ENCODE measurements at regions not wholly inside any gene's neighbourhood (a gene's known extent, or its start where the extent isn't known, plus 50 kb on each side); places are given as distances from the start of the nearest gene placed in this dataset.

DNA sequence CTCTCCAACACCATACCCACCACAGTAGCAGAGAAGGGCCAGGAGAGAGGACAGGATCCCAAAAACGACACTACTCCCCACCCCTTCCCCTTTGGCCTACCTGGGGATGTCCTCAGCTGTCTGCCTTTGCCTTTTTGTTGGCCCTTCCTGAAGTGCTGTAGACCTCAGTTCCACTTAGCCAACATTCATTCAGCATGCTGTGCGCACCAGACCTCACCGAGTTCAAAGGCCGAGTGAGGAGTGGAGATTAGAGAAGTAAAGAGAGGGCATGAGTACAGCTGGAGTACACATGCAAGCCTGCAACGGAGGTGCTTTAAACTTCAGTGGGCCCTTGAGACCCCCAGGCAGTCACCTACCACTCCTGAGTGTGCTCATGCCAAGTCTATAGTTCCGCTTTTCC, 99.0 kb downstream of the TEX26 start:
- intact Hi-C loops (cut with DNase I, micrococcal nuclease), result no loop called here
- ATAC-seq, result no peak
- DNase-seq, result no peak

DNA sequence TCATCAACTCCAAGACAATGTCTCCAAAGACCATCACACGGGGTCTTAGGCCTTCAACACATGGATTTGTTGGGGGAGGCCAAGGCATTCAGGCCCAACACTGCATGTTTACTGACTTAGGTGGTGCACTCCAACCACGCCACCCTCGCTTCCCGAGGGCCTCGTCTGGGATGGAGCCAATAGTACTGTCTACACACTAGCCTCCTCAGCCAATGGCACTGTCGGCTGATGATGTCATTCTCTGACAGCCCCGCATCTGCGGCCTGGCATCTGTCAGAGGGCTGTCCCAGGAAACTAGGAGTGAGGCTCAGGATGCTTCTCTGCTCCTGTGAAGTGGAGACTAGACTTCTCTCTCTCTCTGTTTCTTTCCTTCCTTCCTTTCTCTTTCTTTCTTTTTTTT, 96.6 kb downstream of the TEX26 start:
- intact Hi-C loops (cut with DNase I, micrococcal nuclease), result no loop called here
- ATAC-seq, result no peak
- DNase-seq, result no peak

DNA sequence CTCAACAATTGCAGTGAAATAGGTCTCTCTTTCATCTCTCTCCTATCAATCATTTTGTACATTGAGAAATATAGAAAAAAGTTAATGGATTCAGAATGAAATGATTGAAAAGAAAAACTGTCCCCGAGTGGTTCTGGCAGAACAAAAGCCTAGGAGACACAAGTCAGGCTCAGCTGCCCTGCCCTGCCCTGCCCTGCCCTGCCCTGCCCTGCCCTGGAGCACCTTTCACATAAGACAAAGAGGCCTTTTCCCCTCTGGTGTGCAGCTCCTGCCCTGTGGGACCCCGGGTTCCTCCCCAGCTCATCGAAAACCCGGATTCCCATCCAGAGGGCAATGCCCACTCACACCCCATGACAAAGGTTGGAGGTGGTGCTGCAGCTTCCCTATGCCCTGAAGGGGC, 94.7 kb downstream of the TEX26 start:
- peak in 1 of 2 donors; percentile 24 for DNase-seq
- ATAC-seq, result peak; percentile 67
- intact Hi-C loops (cut with DNase I, micrococcal nuclease), result no loop called here

Data from left colon (tissue), 2 donors.